ENCODE measurements at regions not wholly inside any gene's neighbourhood (a gene's known extent, or its start where the extent isn't known, plus 50 kb on each side); places are given as distances from the start of the nearest gene placed in this dataset.

DNA sequence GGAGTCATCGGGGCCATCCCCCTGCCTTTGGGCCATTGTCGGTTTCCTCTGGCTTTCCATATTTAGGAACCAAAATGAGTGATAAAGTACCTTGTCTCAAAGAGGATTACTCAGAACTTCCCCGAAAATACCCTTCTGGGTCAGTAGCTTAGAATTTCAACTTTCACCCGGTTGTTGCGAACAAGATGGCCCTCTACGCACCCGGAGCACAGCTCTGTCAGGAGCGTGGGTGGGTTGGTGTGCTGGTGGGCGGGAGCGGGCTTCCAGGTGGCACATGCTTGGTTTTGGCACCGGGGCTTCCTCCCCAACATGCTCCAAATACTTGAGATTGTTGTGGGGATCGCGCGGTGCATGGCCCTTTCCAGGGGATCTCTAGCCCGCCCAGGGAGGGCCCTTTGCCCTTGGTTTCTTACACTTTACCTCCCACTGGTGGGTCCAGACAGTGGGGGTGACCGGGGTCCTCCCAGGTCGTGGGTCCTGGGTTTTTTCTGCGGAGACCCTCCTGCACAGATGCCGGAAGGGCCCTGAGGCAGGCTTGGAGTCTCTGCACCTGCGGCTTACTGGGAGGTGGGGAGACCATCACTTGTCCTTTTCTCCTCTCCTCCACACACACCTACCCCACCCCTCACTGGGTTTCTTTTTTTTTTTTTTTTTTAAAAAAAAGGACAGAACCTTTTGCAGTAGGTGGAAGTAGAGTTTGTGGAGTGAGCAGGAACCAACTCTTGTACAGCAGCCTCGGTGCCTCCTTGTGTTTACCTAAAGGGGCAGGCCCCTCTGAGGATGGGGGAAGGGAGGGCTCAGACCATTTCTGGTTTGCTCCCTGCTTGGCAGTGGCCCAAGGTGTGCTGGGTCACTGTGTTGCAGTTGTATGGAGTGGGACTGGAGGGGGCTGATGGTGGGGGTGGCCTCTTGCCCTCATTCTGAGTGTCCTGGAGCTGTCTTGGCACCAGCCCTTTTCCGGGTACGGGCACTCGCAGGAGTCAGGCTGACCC, 142.1 kb downstream of the SEC14L1 start:
- no peak overlapping the region for H3K18ac ChIP-seq (ENCODE audit: extremely low read depth, low read length)
- peaks cover 6% of the 10 kb centered on the region; the same call in 1 of the 2 replicates for H3K23me2 ChIP-seq (ENCODE audit: low read depth, low read length)
- H3K4me2 ChIP-seq (ENCODE audit: insufficient read depth in 1 of 2, low read depth in 2 of 2, low read length in 2 of 2) = peak overlapping the region; percentile 89 to 98
- no peak for TF ChIP-seq KDM4A (IDR thresholded peaks at IDR 0.05; ENCODE audit: low read depth, low read length, severe bottlenecking)
- no peak for TF ChIP-seq JUND (IDR thresholded peaks at IDR 0.05; ENCODE audit: low read length)
- 0 out of 2 replicates have a peak, but pooled peaks have one; percentile 44 for TF ChIP-seq TEAD4 (IDR thresholded peaks at IDR 0.05; ENCODE audit: low read depth, low read length)
- TF ChIP-seq ATF2 (IDR thresholded peaks at IDR 0.05; ENCODE audit: low read length) = no peak
- 59% methylated on average over 23 of the region's 24 CpGs; no CpG with 5 or more reads in 1 of the 2 experiments for WGBS, 2 experiments (ENCODE audit: extremely low coverage in 1 of 2, insufficient coverage in 1 of 2, insufficient read length in 1 of 2, insufficient replicate concordance in 2 of 2, low coverage in 1 of 2, low lambda C conversion rate in 2 of 2, missing lambda C conversion rate in 1 of 2)
- H3K27ac ChIP-seq (ENCODE audit: low read depth, low read length) = no peak overlapping the region
- no peak overlapping the region for H3K9ac ChIP-seq (replicated peaks in 1 of 4; ENCODE audit: extremely low read depth in 1 of 4, low read depth in 3 of 4, low read length in 3 of 4)
- no peaks in the 10 kb centered on the region for H3K36me3 ChIP-seq (ENCODE audit: control insufficient read depth in 2 of 4, insufficient read depth in 4 of 4, low read length in 3 of 4)
- H4K91ac ChIP-seq (replicated peaks; ENCODE audit: insufficient read length, low read length) = no peak overlapping the region
- peak overlapping the region in 2 of 4 experiments; percentile 10 to 87; a peak in 3 of 8 replicates for H3K4me3 ChIP-seq (ENCODE audit: extremely low read depth in 1 of 4, insufficient read depth in 2 of 4, low read depth in 3 of 4, low read length in 4 of 4)
- H3K4me1 ChIP-seq (replicated peaks in 1 of 4; ENCODE audit: control insufficient read depth in 3 of 4, insufficient read depth in 4 of 4, low read length in 3 of 4) = peaks cover 3 to 33% (median 25%) of the 10 kb centered on the region in 4 experiments
- no peak overlapping the region for H2AFZ ChIP-seq (ENCODE audit: low read length)
- H3K56ac ChIP-seq (replicated peaks; ENCODE audit: insufficient read length, low read depth, low read length) = no peak overlapping the region
- H3K27me3 ChIP-seq (replicated peaks in 1 of 4; ENCODE audit: control insufficient read depth in 3 of 4, extremely low read depth in 1 of 4, insufficient read depth in 3 of 4, low read length in 3 of 4) = peaks cover 0 to 24% (median 18%) of the 10 kb centered on the region in 4 experiments; a peak in 5 of 7 replicates
- no peak for FAIRE-seq
- no peak for DNase-seq (ENCODE audit: low read depth in 1 of 2, low spot score in 2 of 2)
- H4K5ac ChIP-seq (ENCODE audit: insufficient read length, low read depth, low read length) = no peak overlapping the region
- no peak overlapping the region for H2AK5ac ChIP-seq (ENCODE audit: low read depth, low read length)
- no peak overlapping the region; the same call in 1 of the 2 replicates for H2BK5ac ChIP-seq (ENCODE audit: low read depth, low read length)
- no peak overlapping the region for H2BK12ac ChIP-seq (ENCODE audit: low read depth, low read length)
- no peak overlapping the region for H3K23ac ChIP-seq (ENCODE audit: insufficient read length)
- no peak overlapping the region for H3K14ac ChIP-seq (ENCODE audit: insufficient read length)
- H4K8ac ChIP-seq (ENCODE audit: extremely low read depth, insufficient read depth, low read length) = no peak overlapping the region
- ChIA-PET CTCF (ENCODE audit: partially characterized antibody) (interaction anchor here (0.6 to 1.3 kb wide), 3 partner anchors 11 to 303 kb away, joined by 3 to 4 read pairs (median 3); no protein-coding TSS in a partner anchor), POLR2A (ENCODE audit: partially characterized antibody) (no interaction called here)
- peaks cover 2 to 3% of the 10 kb centered on the region in 2 experiments for H4K20me1 ChIP-seq (replicated peaks in 1 of 2; ENCODE audit: control insufficient read depth in 1 of 2, insufficient read depth in 2 of 2, low read length in 2 of 2)
- no peaks in the 10 kb centered on the region for H3K79me1 ChIP-seq (ENCODE audit: low read depth, low read length)
- peaks cover 0 to 25% of the 10 kb centered on the region in 2 experiments; a peak in 2 of 4 replicates for H3K79me2 ChIP-seq (ENCODE audit: control insufficient read depth in 1 of 2, insufficient read depth in 2 of 2, low read length in 2 of 2)
- no peak overlapping the region for H2BK120ac ChIP-seq (replicated peaks; ENCODE audit: low read depth, low read length)
- no peak overlapping the region for H2BK20ac ChIP-seq (ENCODE audit: low read length)
- no peaks in the 10 kb centered on the region for H3K9me3 ChIP-seq (ENCODE audit: insufficient read depth in 2 of 2, low read depth in 1 of 2, low read length in 1 of 2)
- no peak overlapping the region; the same call in 1 of the 2 replicates for H2BK15ac ChIP-seq (ENCODE audit: low read length)
- H3K4ac ChIP-seq (replicated peaks; ENCODE audit: insufficient read length, low read depth, low read length) = no peak overlapping the region
